Liver (tissue), 8 donors: ENCODE measurements at regions not wholly inside any gene's neighbourhood (a gene's known extent, or its start where the extent isn't known, plus 50 kb on each side); places are given as distances from the start of the nearest gene placed in this dataset.

ENCODE experiments used
- DNase-seq: peaks from one replicate; pipeline ENCODE4 v3.0.0-alpha.2; 2017; ENCODE audit warnings: low spot score
- H3K27ac ChIP-seq, 2 donors: one replicate each; pipeline ENCODE4 v1.7.0; 2013; ENCODE audit warnings: inconsistent platforms in 2 of 2, low read length in 2 of 2, control low read depth in 1 of 2, low read depth in 1 of 2, mild to moderate bottlenecking in 1 of 2
- H3K27me3 ChIP-seq, 4 donors: one replicate each; pipeline versions ENCODE4 v1.6.1 to v1.7.0; 2013; ENCODE audit warnings: low read length in 3 of 4, inconsistent platforms in 1 of 4, mild to moderate bottlenecking in 1 of 4, moderate library complexity in 1 of 4; ENCODE audit not compliant: control insufficient read depth in 4 of 4, insufficient read depth in 4 of 4
- H3K36me3 ChIP-seq, 4 donors: one replicate each; pipeline versions ENCODE4 v1.6.1 to v1.7.0; 2013; ENCODE audit warnings: low read length in 3 of 4, mild to moderate bottlenecking in 3 of 4, low read depth in 1 of 4, moderate library complexity in 1 of 4; ENCODE audit not compliant: control insufficient read depth in 4 of 4, insufficient read depth in 3 of 4
- H3K4me1 ChIP-seq, 4 donors: one replicate each; pipeline versions ENCODE4 v1.6.1 to v1.7.0; 2013; ENCODE audit warnings: low read length in 3 of 4, mild to moderate bottlenecking in 3 of 4, moderate library complexity in 1 of 4; ENCODE audit not compliant: control insufficient read depth in 4 of 4, insufficient read depth in 4 of 4
- H3K4me3 ChIP-seq, 3 donors: one replicate each; pipeline versions ENCODE4 v1.6.1 to v1.7.0; 2013; ENCODE audit warnings: low read length in 3 of 3, control low read depth in 1 of 3, low read depth in 1 of 3, mild to moderate bottlenecking in 1 of 3
- H3K9ac ChIP-seq, 2 donors: one replicate each; pipeline ENCODE4 v1.7.0; 2013; ENCODE audit warnings: low read length in 2 of 2, mild to moderate bottlenecking in 2 of 2, moderate library complexity in 2 of 2, control low read depth in 1 of 2, low read depth in 1 of 2
- H3K9me3 ChIP-seq, 4 donors: one replicate each; pipeline versions ENCODE4 v1.6.1 to v1.7.0; 2013; ENCODE audit warnings: low read length in 3 of 4; ENCODE audit not compliant: control insufficient read depth in 4 of 4
- ATF3 ChIP-seq: IDR thresholded peaks from 2 replicates; pipeline ENCODE4 v1.6.1; 2016; ENCODE audit warnings: antibody characterized with exemption
- CTCF ChIP-seq: fragments of 150-350 bp; IDR thresholded peaks from 2 replicates; pipeline ENCODE4 v1.5.1; 2017; ENCODE audit warnings: improper control_type of control experiment, low read depth, low read length; ENCODE audit not compliant: missing input control
- EGR1 ChIP-seq, 2 donors: IDR thresholded peaks; 2 replicates each; pipeline ENCODE4 v1.6.1; 2016 to 2018; ENCODE audit warnings: antibody characterized with exemption in 2 of 2, low read depth in 2 of 2
- FOXA1 ChIP-seq: IDR thresholded peaks from 2 replicates; pipeline ENCODE4 v1.6.1; 2016; ENCODE audit warnings: antibody characterized with exemption
- FOXA2 ChIP-seq: IDR thresholded peaks from 2 replicates; pipeline ENCODE4 v1.6.1; 2016; ENCODE audit warnings: antibody characterized with exemption
- GABPA ChIP-seq, 2 donors: IDR thresholded peaks in 1 of 2; conservative IDR thresholded peaks in 1 of 2; 2 replicates each; pipeline ENCODE4 v1.6.1; 2016; ENCODE audit warnings: antibody characterized with exemption in 2 of 2, mild to moderate bottlenecking in 1 of 2, moderate library complexity in 1 of 2
- HNF4A ChIP-seq, 2 donors: conservative IDR thresholded peaks; 2 replicates each; pipeline ENCODE4 v1.6.1; 2016; ENCODE audit warnings: antibody characterized with exemption in 2 of 2, mild to moderate bottlenecking in 2 of 2
- HNF4G ChIP-seq: IDR thresholded peaks from 2 replicates; pipeline ENCODE4 v1.6.1; 2016; ENCODE audit warnings: antibody characterized with exemption
- JUND ChIP-seq, 2 donors: IDR thresholded peaks; 2 replicates each; pipeline ENCODE4 v1.6.1; 2016; ENCODE audit warnings: antibody characterized with exemption in 2 of 2
- MAX ChIP-seq: IDR thresholded peaks from 2 replicates; pipeline ENCODE4 v1.6.1; 2016; ENCODE audit warnings: antibody characterized with exemption
- NR2F2 ChIP-seq: IDR thresholded peaks from 2 replicates; pipeline ENCODE4 v1.6.1; 2016; ENCODE audit warnings: antibody characterized with exemption
- RAD21 ChIP-seq, 2 donors: IDR thresholded peaks; 2 replicates each; pipeline ENCODE4 v1.6.1; 2016; ENCODE audit warnings: antibody characterized with exemption in 2 of 2, mild to moderate bottlenecking in 2 of 2
- REST ChIP-seq: IDR thresholded peaks from 2 replicates; pipeline ENCODE4 v1.6.1; 2016; ENCODE audit warnings: antibody characterized with exemption, mild to moderate bottlenecking
- RXRA ChIP-seq, 2 donors: IDR thresholded peaks; 2 replicates each; pipeline ENCODE4 v1.6.1; 2017 to 2018; ENCODE audit warnings: antibody characterized with exemption in 2 of 2, mild to moderate bottlenecking in 1 of 2
- TAF1 ChIP-seq: conservative IDR thresholded peaks from 2 replicates; pipeline ENCODE4 v1.6.1; 2016; ENCODE audit warnings: antibody characterized with exemption, mild to moderate bottlenecking
- YY1 ChIP-seq: IDR thresholded peaks from 2 replicates; pipeline ENCODE4 v1.6.1; 2016; ENCODE audit warnings: antibody characterized with exemption, mild to moderate bottlenecking
- ZBTB33 ChIP-seq: IDR thresholded peaks from 2 replicates; pipeline ENCODE4 v1.6.1; 2016; ENCODE audit warnings: antibody characterized with exemption
- whole genome bisulfite sequencing: extraction: QIAGEN DNeasy Blood & Tissue Kit; methylation state at CpG from one replicate; pipeline ENCODE4 v1.1.7; 2013; 5-methylcytosine and 5-hydroxymethylcytosine counted together
- donor health status: healthy.
- donor health status: healthy.
- donor health status: healthy.
- donor health status: healthy.
- donor health status: healthy.

GRCh38 chr12:33125755-33126154 is 229.2 kb upstream of the PKP2 start:
- H3K27me3 ChIP-seq = no peaks in the 10 kb centered on the region
- H3K27ac ChIP-seq = no peak overlapping the region
- H3K4me1 ChIP-seq = no peaks in the 10 kb centered on the region
- H3K9ac ChIP-seq = no peak overlapping the region
- no peak for TF ChIP-seq EGR1 (IDR thresholded peaks at IDR 0.05; ENCODE audit: low read depth in 2 of 2)
- no peak for TF ChIP-seq FOXA1
- no peak for TF ChIP-seq RXRA (IDR thresholded peaks at IDR 0.05)
- TF ChIP-seq NR2F2 = no peak
- TF ChIP-seq ATF3 = no peak
- TF ChIP-seq YY1 = no peak
- no peak for TF ChIP-seq JUND (IDR thresholded peaks at IDR 0.05)
- TF ChIP-seq HNF4A (conservative IDR thresholded peaks at IDR 0.05) = no peak
- no peak for TF ChIP-seq TAF1
- no peak for TF ChIP-seq ZBTB33
- no peak for TF ChIP-seq HNF4G
- H3K4me3 ChIP-seq = no peak overlapping the region
- no peak for DNase-seq
- H3K9me3 ChIP-seq = no peaks in the 10 kb centered on the region
- no peaks in the 10 kb centered on the region for H3K36me3 ChIP-seq

- DNase-seq = no peak
- no peak for TF ChIP-seq HNF4A (conservative IDR thresholded peaks at IDR 0.05)
- TF ChIP-seq GABPA (IDR thresholded peaks at IDR 0.05 in 1 of 2, conservative IDR thresholded peaks at IDR 0.05 in 1 of 2) = no peak
- no peak for TF ChIP-seq TAF1
- TF ChIP-seq FOXA2 = no peak
- no peaks in the 10 kb centered on the region for H3K36me3 ChIP-seq
- no peak overlapping the region for H3K9ac ChIP-seq
- no peaks in the 10 kb centered on the region for H3K4me1 ChIP-seq
- 49% methylated on average over 1 of the region's 1 CpG for WGBS
- no peaks in the 10 kb centered on the region for H3K27me3 ChIP-seq
- H3K27ac ChIP-seq = no peak overlapping the region
- no peak overlapping the region for H3K4me3 ChIP-seq
- H3K9me3 ChIP-seq = no peaks in the 10 kb centered on the region
Observed at GRCh38 chr12:33116284-33116683, 219.7 kb upstream of the PKP2 start.

GRCh38 chr12:33115716-33116115 is 219.1 kb upstream of the PKP2 start:
- WGBS = 51% methylated on average over 2 of the region's 2 CpGs
- no peak for TF ChIP-seq FOXA2
- no peak for TF ChIP-seq HNF4A (conservative IDR thresholded peaks at IDR 0.05)
- no peak for TF ChIP-seq RAD21 (IDR thresholded peaks at IDR 0.05)
- TF ChIP-seq REST = no peak
- no peak for TF ChIP-seq FOXA1
- TF ChIP-seq CTCF = no peak
- no peak for TF ChIP-seq JUND (IDR thresholded peaks at IDR 0.05)
- TF ChIP-seq NR2F2 = no peak
- TF ChIP-seq HNF4G = no peak
- no peak for TF ChIP-seq TAF1
- no peak for TF ChIP-seq ZBTB33
- no peak for TF ChIP-seq RXRA (IDR thresholded peaks at IDR 0.05)
- TF ChIP-seq MAX = no peak
- no peak for TF ChIP-seq GABPA (IDR thresholded peaks at IDR 0.05 in 1 of 2, conservative IDR thresholded peaks at IDR 0.05 in 1 of 2)
- TF ChIP-seq EGR1 (IDR thresholded peaks at IDR 0.05; ENCODE audit: low read depth in 2 of 2) = no peak
- H3K9ac ChIP-seq = no peak overlapping the region
- no peaks in the 10 kb centered on the region for H3K4me1 ChIP-seq
- no peak overlapping the region for H3K27ac ChIP-seq
- DNase-seq = no peak
- H3K27me3 ChIP-seq = no peaks in the 10 kb centered on the region
- no peaks in the 10 kb centered on the region for H3K36me3 ChIP-seq
- H3K9me3 ChIP-seq = no peaks in the 10 kb centered on the region
- H3K4me3 ChIP-seq = no peak overlapping the region
